ENCODE measurements at regions not wholly inside any gene's neighbourhood (a gene's known extent, or its start where the extent isn't known, plus 50 kb on each side); places are given as distances from the start of the nearest gene placed in this dataset.

- no peak for TF ChIP-seq CTCF (conservative IDR thresholded peaks at IDR 0.05; ENCODE audit: low read depth, low read length)
- no peak for DNase-seq (ENCODE audit: low read depth)
- H3K4me3 ChIP-seq (ENCODE audit: low read length) = no peak overlapping the region
Observed at GRCh38 chr20:57053793-57054552, 212.5 kb downstream of the BMP7 start.

GRCh38 chr20:57055345-57055744 lies 211.1 kb downstream of the BMP7 start:
- no peak overlapping the region for H3K4me3 ChIP-seq (ENCODE audit: low read length)
- TF ChIP-seq CTCF (conservative IDR thresholded peaks at IDR 0.05; ENCODE audit: low read depth, low read length) = no peak
- no peak for DNase-seq (ENCODE audit: low read depth)

GRCh38 chr20:57056651-57057050 lies 209.8 kb downstream of the BMP7 start:
- H3K4me3 ChIP-seq (ENCODE audit: low read length) = no peak overlapping the region
- DNase-seq (ENCODE audit: low read depth) = no peak
- TF ChIP-seq CTCF (conservative IDR thresholded peaks at IDR 0.05; ENCODE audit: low read depth, low read length) = no peak

- H3K4me3 ChIP-seq (ENCODE audit: low read length) = no peak overlapping the region
- no peak for TF ChIP-seq CTCF (conservative IDR thresholded peaks at IDR 0.05; ENCODE audit: low read depth, low read length)
- no peak for DNase-seq (ENCODE audit: low read depth)
Observed at GRCh38 chr20:57059055-57059596, 207.3 kb downstream of the BMP7 start.

- DNase-seq (ENCODE audit: low read depth) = no peak
- no peak overlapping the region for H3K4me3 ChIP-seq (ENCODE audit: low read length)
- no peak for TF ChIP-seq CTCF (conservative IDR thresholded peaks at IDR 0.05; ENCODE audit: low read depth, low read length)
Observed at GRCh38 chr20:57060407-57061050, 205.9 kb downstream of the BMP7 start.

GRCh38 chr20:57061051-57061900 lies 205.2 kb downstream of the BMP7 start:
- peak; percentile 32 for TF ChIP-seq CTCF (conservative IDR thresholded peaks at IDR 0.05; ENCODE audit: low read depth, low read length)
- no peak for DNase-seq (ENCODE audit: low read depth)
- H3K4me3 ChIP-seq (ENCODE audit: low read length) = no peak overlapping the region

Measured in retinal pigment epithelial cell (primary cell).